Cardiac fibroblast (primary cell): ENCODE measurements at regions not wholly inside any gene's neighbourhood (a gene's known extent, or its start where the extent isn't known, plus 50 kb on each side); places are given as distances from the start of the nearest gene placed in this dataset.

Experiments used
- DNase-seq, 2 donors: peaks; one replicate each; pipeline versions ENCODE4 v3.0.0 to v3.0.0-alpha.2; 2010; ENCODE audit warnings: low read depth in 2 of 2
- H3K4me3 ChIP-seq, 2 donors: replicated peaks in 1 of 2; 1 replicate in 1 of 2; 2 replicates in 1 of 2; pipeline ENCODE4 v1.5.1; 2011; ENCODE audit warnings: low read depth in 2 of 2, low read length in 2 of 2, mild to moderate bottlenecking in 2 of 2, moderate library complexity in 1 of 2
- CTCF ChIP-seq: IDR thresholded peaks from one replicate; pipeline ENCODE4 v1.5.1; 2011; ENCODE audit warnings: low read depth, mild to moderate bottlenecking, low read length, inconsistent platforms

GRCh38 chr13:85312071-85312470, 487.1 kb downstream of the SLITRK6 start:
- H3K4me3 ChIP-seq: no peak overlapping the region
- no peak for DNase-seq
- no peak for TF ChIP-seq CTCF

- H3K4me3 ChIP-seq: no peak overlapping the region
- DNase-seq: no peak
- no peak for TF ChIP-seq CTCF
Observed at GRCh38 chr13:85303630-85304029, 495.6 kb downstream of the SLITRK6 start.

- DNase-seq: no peak
- no peak overlapping the region for H3K4me3 ChIP-seq
- TF ChIP-seq CTCF: no peak
Observed at GRCh38 chr13:85298387-85298924, 500.8 kb downstream of the SLITRK6 start.

GRCh38 chr13:85288698-85289097, 510.5 kb downstream of the SLITRK6 start:
- TF ChIP-seq CTCF: no peak
- DNase-seq: no peak
- no peak overlapping the region for H3K4me3 ChIP-seq

GRCh38 chr13:85287528-85287927, 511.7 kb downstream of the SLITRK6 start:
- no peak for TF ChIP-seq CTCF
- DNase-seq: no peak
- no peak overlapping the region for H3K4me3 ChIP-seq

GRCh38 chr13:85286081-85286480, 513.1 kb downstream of the SLITRK6 start:
- no peak for TF ChIP-seq CTCF
- peak in 1 of 2 donors; percentile 26 for DNase-seq
- no peak overlapping the region for H3K4me3 ChIP-seq

- no peak for TF ChIP-seq CTCF
Observed at GRCh38 chr13:85284349-85284748, 514.9 kb downstream of the SLITRK6 start.

More at GRCh38 chr13:85284349-85284748, 514.9 kb downstream of the SLITRK6 start:
- DNase-seq: no peak
- no peak overlapping the region for H3K4me3 ChIP-seq
